Retinal pigment epithelial cell (primary cell): ENCODE measurements at regions not wholly inside any gene's neighbourhood (a gene's known extent, or its start where the extent isn't known, plus 50 kb on each side); places are given as distances from the start of the nearest gene placed in this dataset.

Experiments used
- DNase-seq: peaks from one replicate; pipeline ENCODE4 v3.0.0-alpha.2; 2010; ENCODE audit warnings: low read depth
- H3K4me3 ChIP-seq: 2 replicates; pipeline ENCODE4 v1.5.1; 2011; ENCODE audit warnings: mild to moderate bottlenecking, low read length, control low read depth, moderate library complexity
- TF ChIP-seq, protein P1 (sequence below): conservative IDR thresholded peaks from 2 replicates; pipeline ENCODE4 v1.5.1; 2011; ENCODE audit warnings: low read depth, low read length, control low read depth, inconsistent platforms

DNA sequence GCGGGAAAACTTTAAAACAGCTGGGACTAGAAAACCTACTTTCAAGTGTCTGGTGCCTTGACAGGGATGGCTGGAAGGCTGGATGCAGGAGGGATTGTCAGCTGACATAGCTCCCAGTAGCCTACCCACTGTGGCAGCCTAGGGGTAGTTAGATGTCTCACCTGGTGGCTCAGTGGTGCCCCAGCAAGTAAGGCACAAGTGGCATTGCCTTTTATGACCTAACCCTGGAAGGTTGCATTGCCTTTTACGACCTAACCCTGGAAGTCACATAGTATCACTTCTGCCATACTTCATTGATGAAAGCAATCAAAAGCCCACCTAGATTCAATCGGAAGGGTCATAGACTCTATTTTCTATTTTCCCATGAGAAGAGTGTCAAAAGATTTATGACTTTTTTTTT, 724.7 kb upstream of the TBX3 start:
- no peak for DNase-seq
- TF ChIP-seq, protein P1, sequence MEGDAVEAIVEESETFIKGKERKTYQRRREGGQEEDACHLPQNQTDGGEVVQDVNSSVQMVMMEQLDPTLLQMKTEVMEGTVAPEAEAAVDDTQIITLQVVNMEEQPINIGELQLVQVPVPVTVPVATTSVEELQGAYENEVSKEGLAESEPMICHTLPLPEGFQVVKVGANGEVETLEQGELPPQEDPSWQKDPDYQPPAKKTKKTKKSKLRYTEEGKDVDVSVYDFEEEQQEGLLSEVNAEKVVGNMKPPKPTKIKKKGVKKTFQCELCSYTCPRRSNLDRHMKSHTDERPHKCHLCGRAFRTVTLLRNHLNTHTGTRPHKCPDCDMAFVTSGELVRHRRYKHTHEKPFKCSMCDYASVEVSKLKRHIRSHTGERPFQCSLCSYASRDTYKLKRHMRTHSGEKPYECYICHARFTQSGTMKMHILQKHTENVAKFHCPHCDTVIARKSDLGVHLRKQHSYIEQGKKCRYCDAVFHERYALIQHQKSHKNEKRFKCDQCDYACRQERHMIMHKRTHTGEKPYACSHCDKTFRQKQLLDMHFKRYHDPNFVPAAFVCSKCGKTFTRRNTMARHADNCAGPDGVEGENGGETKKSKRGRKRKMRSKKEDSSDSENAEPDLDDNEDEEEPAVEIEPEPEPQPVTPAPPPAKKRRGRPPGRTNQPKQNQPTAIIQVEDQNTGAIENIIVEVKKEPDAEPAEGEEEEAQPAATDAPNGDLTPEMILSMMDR = no peak
- no peak overlapping the region for H3K4me3 ChIP-seq

DNA sequence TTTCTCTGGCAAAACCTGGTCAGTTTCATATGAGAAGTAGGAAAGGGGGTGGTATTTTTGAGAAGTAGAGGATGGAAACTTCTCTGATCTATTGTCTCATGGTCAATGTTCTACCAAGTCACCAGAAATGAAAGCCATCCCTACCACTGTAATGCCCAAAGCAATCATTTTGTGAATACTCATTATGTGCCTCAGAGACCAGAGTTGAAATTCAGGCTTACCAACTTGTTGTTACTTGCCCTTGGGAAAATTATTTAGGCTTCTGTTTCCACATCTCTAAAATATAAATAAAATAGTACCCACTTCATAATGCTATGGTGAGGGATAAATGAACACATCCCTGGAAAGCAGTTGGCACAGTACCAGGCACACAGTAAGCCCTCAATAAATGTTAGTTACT, 723.7 kb upstream of the TBX3 start:
- no peak for DNase-seq
- TF ChIP-seq, protein P1 = no peak
- no peak overlapping the region for H3K4me3 ChIP-seq

DNA sequence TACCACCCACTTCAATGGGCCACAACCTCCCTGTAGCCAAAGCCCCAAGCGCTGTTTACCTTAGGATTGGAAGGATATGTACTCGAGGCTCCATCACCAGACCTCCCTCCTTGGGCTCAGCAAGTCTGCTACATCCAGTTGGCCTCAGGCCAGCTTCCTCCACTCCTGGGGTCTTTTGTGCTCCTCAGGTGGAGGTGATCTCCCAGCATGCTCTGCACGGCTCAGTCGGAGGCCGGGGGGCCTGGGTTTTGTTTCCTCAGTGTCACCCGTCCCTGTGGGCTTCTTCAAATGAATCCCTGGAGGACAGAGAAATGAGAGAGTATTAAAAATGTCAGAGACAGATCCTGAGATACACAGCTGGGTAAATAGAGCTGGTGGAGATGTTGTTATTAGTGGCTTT, 723.1 kb upstream of the TBX3 start:
- no peak for DNase-seq
- TF ChIP-seq, protein P1 = no peak
- no peak overlapping the region for H3K4me3 ChIP-seq

DNA sequence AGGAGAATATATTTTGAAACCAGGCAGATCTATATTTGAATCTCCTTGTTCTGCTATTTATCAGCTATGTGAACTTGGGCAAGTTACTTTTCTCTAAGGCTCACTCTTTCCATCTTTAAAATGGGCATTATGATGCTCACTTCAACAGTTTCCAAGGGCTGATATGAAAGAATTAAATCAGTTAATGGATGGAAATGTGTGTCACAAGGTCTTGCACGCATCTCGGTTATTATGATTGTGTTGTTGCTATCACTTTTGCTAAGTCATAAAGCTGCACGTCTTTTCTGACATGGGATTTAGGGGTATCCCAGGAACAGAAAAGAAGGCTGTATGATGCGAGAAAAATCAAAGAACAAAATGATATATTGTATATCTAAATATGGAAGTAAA, 721.5 kb upstream of the TBX3 start:
- no peak overlapping the region for H3K4me3 ChIP-seq
- TF ChIP-seq, protein P1 = no peak
- DNase-seq = no peak

DNA sequence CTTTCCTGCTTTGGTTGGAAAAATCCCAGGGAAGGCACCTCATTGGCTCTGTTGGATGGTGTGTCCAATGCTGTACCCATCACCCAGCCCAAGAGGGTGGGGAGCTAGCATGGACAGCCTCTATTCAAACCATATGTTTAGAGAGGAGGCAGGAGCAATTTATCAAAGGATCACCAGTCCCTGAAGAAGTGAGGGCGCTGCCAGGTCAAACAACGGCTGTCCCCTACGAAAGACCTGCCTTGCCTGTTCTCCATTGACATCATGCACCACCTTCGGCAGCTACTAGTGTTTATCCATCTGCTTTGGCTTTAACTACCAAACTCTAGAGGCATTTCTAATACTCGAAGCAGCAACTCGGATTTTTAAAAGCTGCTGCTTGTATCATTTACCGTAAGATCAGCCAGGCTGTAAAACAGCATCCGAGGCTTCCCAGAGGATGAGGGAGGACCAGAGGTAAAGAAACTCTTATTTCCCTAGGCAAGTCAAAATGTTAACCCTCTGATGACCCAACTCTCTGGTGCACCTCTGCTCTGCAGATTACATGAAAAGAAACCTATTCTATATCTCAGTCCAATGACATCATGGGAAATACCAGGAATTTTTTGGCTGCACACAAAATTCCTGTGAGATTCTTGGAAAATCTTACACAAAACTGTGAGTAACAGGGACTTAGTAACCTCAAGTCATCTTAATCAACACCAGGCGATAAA, 720.9 kb upstream of the TBX3 start:
- TF ChIP-seq, protein P1 = no peak
- peak; percentile 75 for DNase-seq
- H3K4me3 ChIP-seq = no peak overlapping the region

DNA sequence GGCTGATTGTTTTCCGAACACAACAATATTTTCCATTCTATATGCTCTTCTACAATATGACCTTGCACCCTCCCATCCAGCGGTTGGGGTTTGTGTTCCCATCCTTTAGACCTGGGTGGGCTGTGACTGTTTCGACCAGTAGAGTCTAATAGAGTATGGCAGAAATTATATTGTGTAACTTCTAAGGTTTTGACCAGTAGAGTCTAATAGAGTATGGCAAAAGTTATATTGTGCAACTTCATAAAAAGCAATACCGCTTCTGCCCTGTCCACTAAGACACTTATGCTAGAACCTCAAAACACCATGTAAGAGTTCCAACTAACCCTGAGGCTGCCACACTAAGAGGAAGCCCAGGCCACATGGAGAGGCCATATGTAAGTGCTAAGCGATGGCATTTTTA, 719.7 kb upstream of the TBX3 start:
- DNase-seq = no peak
- TF ChIP-seq, protein P1 = no peak
- H3K4me3 ChIP-seq = no peak overlapping the region

DNA sequence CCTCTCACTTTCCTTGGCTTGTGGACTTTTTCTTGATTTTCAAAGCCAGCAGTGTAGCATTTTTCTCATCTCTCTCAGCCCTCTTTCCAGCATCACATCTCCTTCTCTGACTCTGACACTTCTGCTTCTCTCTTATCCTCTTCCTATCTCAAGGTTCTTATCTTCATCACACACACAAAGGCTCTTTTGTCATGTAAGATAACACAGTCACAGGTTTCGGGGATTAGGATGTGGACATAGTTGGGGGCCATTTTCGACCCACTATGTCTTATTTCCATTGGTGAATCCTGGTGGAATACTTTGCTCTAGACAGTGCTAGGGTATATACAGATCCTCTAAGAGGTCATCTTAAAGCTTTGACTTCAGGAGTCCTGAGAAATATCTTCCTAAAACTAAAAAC, 719.3 kb upstream of the TBX3 start:
- no peak for DNase-seq
- TF ChIP-seq, protein P1 = no peak

More for the DNA sequence above, 719.3 kb upstream of the TBX3 start:
- H3K4me3 ChIP-seq = no peak overlapping the region
